Adrenal gland (tissue), 9 donors: ENCODE measurements at regions not wholly inside any gene's neighbourhood (a gene's known extent, or its start where the extent isn't known, plus 50 kb on each side); places are given as distances from the start of the nearest gene placed in this dataset.

Experiments
- DNase-seq, 7 donors: peaks; one replicate each; pipeline ENCODE4 v3.0.0-alpha.2; 2019 to 2020
- H3K27ac ChIP-seq, 5 donors: fragments of 200-600 bp; sonication (generic) in 4 of 5; 1 replicate in 3 of 5; 2 replicates in 2 of 5; pipeline versions ENCODE4 v1.5.1 to v1.8.0; 2016 to 2020; ENCODE audit warnings: mild to moderate bottlenecking in 1 of 5
- H3K27me3 ChIP-seq: fragments of 200-600 bp; 2 replicates; pipeline ENCODE4 v1.8.0; 2021
- H3K36me3 ChIP-seq, 2 donors: fragments of 200-600 bp; replicated peaks in 1 of 2; 1 replicate in 1 of 2; 2 replicates in 1 of 2; pipeline versions ENCODE4 v1.5.1 to v1.8.0; 2018 to 2022
- H3K4me1 ChIP-seq, 2 donors: fragments of 200-600 bp; replicated peaks in 1 of 2; 1 replicate in 1 of 2; 2 replicates in 1 of 2; pipeline versions ENCODE4 v1.5.1 to v1.8.0; 2018 to 2021
- H3K4me3 ChIP-seq, 4 donors: fragments of 200-600 bp; sonication (generic) in 3 of 4; one replicate each; pipeline ENCODE4 v1.5.1; 2016 to 2018
- H3K9me3 ChIP-seq, 3 donors: fragments of 200-600 bp; sonication (generic) in 1 of 3; replicated peaks in 1 of 3; 1 replicate in 2 of 3; 2 replicates in 1 of 3; pipeline versions ENCODE4 v1.5.1 to v1.8.0; 2016 to 2021
- POLR2A ChIP-seq, 2 donors: fragments of 450-650 bp; IDR thresholded peaks; one replicate each; pipeline ENCODE4 v1.6.1; 2017; ENCODE audit warnings: antibody characterized with exemption in 2 of 2, mild to moderate bottlenecking in 2 of 2, moderate library complexity in 1 of 2
- WGBS, 4 donors: extraction: QIAGEN DNeasy Blood & Tissue Kit in 2 of 4; methylation state at CpG; one replicate each; pipeline versions ENCODE4 v1.1.5 to v1.1.7; 2013 to 2017; 5-methylcytosine and 5-hydroxymethylcytosine counted together
- intact Hi-C, 2 donors: fragments of 100-400 bp; cut with DNase I; formaldehyde crosslinking; loops; one replicate each; pipeline versions ENCODE4 v1.14.1 to v1.15.0; 2022 to 2023
- TF ChIP-seq, protein P1 (sequence below), 6 experiments: fragments of 450-650 bp in 4 of 6; fragments of 200-600 bp in 2 of 6; sonication (generic) in 1 of 6; IDR thresholded peaks; 1 replicate in 5 of 6; 2 replicates in 1 of 6; pipeline versions ENCODE4 v1.5.1 to v1.8.0; 2016 to 2021; ENCODE audit warnings: antibody characterized with exemption in 6 of 6, mild to moderate bottlenecking in 2 of 6, moderate library complexity in 1 of 6
- donor health status: healthy with polysubstance abuse.
- donor health status: Bipolar disorder and iron deficiency.
- donor health status: DM: yes; HTN: yes; CAD: no.
- donor health status: DM: no; HTN: no; CAD: no.
- donor health status: DM: no; HTN: no; CAD: no.

DNA sequence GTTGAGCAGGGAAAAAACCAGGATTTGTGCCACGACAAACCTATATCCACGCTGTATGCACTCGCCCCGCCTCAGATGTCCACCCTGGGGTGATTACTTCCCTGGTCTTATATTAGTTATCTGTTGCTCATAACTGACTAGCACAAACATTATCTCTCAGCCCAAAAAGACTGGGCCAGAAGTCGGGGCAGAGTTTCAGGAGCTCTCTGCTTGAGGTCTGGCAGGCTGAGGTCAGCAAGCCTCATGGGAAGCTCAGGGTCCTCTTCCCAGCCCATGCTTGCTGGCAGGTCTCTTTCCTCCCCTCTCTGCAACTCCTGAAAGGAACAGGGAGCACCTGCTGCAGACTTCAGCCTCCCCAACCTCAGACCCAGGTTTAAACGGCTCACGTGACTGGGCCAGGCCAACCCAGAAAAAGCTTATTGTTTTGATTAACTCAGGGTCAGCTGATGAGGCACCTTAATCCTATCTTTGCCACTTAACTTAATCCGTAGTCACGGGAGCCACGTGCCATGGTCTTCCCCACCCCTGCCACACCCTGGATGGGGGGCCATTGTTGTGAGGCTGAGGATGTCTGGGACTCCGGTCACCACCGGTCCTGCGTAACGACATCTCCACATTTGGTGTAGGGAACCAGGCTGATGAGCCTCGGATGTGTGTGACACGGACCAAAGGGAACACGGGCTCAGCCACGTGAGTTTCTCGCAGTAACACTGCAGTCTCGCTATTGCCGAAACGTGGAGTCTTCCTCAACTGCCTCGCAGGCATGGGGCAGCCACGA, 123.7 kb upstream of the IRX4 start:
- TF ChIP-seq, protein P1, sequence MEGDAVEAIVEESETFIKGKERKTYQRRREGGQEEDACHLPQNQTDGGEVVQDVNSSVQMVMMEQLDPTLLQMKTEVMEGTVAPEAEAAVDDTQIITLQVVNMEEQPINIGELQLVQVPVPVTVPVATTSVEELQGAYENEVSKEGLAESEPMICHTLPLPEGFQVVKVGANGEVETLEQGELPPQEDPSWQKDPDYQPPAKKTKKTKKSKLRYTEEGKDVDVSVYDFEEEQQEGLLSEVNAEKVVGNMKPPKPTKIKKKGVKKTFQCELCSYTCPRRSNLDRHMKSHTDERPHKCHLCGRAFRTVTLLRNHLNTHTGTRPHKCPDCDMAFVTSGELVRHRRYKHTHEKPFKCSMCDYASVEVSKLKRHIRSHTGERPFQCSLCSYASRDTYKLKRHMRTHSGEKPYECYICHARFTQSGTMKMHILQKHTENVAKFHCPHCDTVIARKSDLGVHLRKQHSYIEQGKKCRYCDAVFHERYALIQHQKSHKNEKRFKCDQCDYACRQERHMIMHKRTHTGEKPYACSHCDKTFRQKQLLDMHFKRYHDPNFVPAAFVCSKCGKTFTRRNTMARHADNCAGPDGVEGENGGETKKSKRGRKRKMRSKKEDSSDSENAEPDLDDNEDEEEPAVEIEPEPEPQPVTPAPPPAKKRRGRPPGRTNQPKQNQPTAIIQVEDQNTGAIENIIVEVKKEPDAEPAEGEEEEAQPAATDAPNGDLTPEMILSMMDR (IDR thresholded peaks at IDR 0.05) = no peak
- TF ChIP-seq POLR2A (IDR thresholded peaks at IDR 0.05) = no peak
- Histone ChIP-seq H3K27me3 (no peaks in the 10 kb centered on the region), H3K9me3 (no peaks in the 10 kb centered on the region), H3K36me3 (no peaks in the 10 kb centered on the region), H3K4me3 (no peak overlapping the region), H3K27ac (no peak overlapping the region), H3K4me1 (no peaks in the 10 kb centered on the region)
- no peak for DNase-seq
- 81 to 88% (median 84%) methylated on average over 20 to 24 of the region's 24 CpGs for WGBS, 4 donors
- intact Hi-C loops = no loop called here

DNA sequence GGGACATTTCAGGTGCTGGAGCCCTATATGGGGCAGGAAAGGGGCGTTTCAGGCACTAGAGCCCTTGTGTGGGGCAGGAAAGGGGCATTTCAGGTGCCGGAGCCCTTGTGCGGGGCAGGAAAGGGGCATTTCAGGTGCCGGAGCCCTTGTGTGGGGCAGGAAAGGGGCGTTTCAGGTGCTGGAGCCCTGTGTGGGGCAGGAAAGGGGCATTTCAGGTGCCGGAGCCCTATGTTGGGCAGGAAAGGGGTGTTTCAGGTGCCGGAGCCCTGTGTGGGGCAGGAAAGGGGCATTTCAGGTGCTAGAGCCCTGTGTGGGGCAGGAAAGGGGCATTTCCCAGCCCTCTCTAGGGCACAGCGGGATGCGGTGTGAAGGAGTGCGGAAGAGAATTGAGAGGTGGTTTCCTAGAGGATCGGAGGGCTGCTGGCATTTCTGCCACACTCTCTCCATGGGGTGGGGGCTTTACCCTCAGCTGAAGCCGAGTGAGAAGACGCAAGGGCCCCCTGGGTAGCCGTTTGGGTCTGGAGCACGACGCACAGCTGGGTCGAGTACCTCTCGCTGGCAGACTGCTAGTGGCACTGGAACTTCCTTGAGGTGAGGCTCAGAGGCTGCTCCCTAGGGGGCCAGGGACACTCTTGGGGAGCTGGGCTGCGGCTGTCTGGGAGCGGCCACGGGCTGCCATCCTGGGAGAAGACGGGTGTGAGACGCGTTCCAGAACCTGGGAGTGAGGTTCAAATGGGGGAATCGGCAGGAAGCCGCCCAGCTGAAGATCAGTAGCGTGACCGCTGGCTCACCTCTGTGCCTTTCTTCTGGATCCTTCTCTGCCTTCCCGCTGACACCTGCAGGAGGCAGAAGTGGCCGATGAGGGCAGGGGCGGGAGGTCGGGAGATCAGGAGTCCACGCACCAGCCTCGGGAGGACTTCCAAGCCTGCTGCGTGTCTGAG, 122.6 kb upstream of the IRX4 start:
- H3K36me3 ChIP-seq = no peaks in the 10 kb centered on the region
- H3K4me3 ChIP-seq = no peak overlapping the region
- TF ChIP-seq POLR2A (IDR thresholded peaks at IDR 0.05) = no peak
- TF ChIP-seq, protein P1 (IDR thresholded peaks at IDR 0.05) = no peak
- H3K4me1 ChIP-seq = no peaks in the 10 kb centered on the region
- H3K27ac ChIP-seq = no peak overlapping the region
- WGBS, 4 donors = 69 to 77% (median 72%) methylated on average over 27 to 35 of the region's 35 CpGs
- no peaks in the 10 kb centered on the region for H3K27me3 ChIP-seq
- H3K9me3 ChIP-seq = no peaks in the 10 kb centered on the region
- DNase-seq = no peak
- intact Hi-C loops = no loop called here

DNA sequence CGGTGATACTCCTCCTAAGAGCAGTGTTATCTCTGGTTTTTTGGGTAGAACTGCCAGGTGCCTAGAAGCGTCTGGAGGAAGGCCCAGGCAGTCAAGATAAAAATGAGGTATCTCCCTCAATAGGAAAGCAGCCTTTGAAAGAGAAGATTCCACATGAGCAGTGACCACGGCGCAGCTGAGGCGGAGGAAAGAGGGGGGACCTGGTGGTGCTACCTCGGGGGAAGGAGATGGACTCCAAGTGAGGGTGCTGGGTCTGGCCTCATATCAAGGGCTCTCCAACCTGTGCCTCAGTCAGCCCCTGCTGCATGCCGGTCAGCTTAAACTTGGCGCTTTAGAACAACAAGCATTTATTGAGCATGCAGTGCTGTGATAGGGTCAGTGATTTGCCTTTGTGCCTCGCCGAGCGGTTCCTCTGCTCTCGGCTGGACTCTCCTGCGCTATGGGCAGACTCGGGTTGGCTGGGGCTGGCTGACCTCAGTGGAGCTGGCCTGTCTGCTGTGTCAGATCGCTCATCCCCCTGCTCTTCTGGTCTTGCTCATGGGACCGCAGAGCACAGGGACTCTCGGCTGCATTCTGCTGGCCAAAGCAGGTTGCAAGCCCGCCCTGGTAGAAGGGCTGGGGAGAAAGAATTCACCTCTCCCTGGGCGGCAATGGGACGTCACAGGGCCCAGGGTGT, 121.1 kb upstream of the IRX4 start:
- no peaks in the 10 kb centered on the region for H3K9me3 ChIP-seq
- no peak for TF ChIP-seq POLR2A (IDR thresholded peaks at IDR 0.05)
- TF ChIP-seq, protein P1 (IDR thresholded peaks at IDR 0.05) = no peak
- no peaks in the 10 kb centered on the region for H3K36me3 ChIP-seq
- WGBS, 4 donors = 72 to 79% (median 77%) methylated on average over 14 to 20 of the region's 20 CpGs
- DNase-seq = no peak
- no peaks in the 10 kb centered on the region for H3K4me1 ChIP-seq
- H3K27me3 ChIP-seq = no peaks in the 10 kb centered on the region
- intact Hi-C loops = no loop called here
- H3K27ac ChIP-seq = no peak overlapping the region
- H3K4me3 ChIP-seq = no peak overlapping the region

DNA sequence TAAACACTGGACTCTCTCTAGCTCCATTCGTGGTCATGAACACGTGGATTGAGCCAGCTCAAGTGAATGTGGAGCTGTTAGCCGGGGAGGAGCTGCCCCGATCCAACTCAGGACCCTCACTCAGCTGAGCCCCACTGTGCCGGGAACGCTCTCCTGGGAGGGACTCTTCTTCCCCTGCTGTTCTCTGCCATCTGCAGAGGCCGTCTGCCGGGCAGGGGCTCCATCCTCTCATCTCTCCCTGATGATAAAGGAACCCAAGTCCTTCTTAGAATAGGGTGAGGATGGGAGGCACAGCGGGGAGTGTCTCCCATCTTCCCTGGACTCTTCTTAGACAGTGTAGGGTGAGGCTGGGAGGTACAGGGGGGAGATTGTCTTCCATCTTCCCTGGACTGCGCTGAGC, 120.5 kb upstream of the IRX4 start:
- TF ChIP-seq, protein P1 (IDR thresholded peaks at IDR 0.05) = no peak
- no peak for TF ChIP-seq POLR2A (IDR thresholded peaks at IDR 0.05)
- H3K27ac ChIP-seq = no peak overlapping the region
- H3K9me3 ChIP-seq = no peaks in the 10 kb centered on the region
- WGBS, 4 donors = 73 to 77% (median 76%) methylated on average over 8 to 10 of the region's 10 CpGs
- H3K36me3 ChIP-seq = no peaks in the 10 kb centered on the region
- H3K4me1 ChIP-seq = no peaks in the 10 kb centered on the region
- H3K4me3 ChIP-seq = no peak overlapping the region
- no peaks in the 10 kb centered on the region for H3K27me3 ChIP-seq
- intact Hi-C loops = no loop called here
- no peak for DNase-seq
